GM19025 (cell line): ENCODE measurements at regions not wholly inside any gene's neighbourhood (a gene's known extent, or its start where the extent isn't known, plus 50 kb on each side); places are given as distances from the start of the nearest gene placed in this dataset.
"Not testable (repeated sequence)": the region's sequence is repeated elsewhere in the genome, so short reads cannot be mapped to it uniquely, and the experiment has no call there.

Experiments used
- ATAC-seq: cut with Tn5 transposase; IDR thresholded peaks from one replicate; pipeline ENCODE4 v1.9.1; 2021; ENCODE audit warnings: mild to moderate bottlenecking, low read depth, moderate library complexity; ENCODE audit not compliant: unreplicated experiment

DNA sequence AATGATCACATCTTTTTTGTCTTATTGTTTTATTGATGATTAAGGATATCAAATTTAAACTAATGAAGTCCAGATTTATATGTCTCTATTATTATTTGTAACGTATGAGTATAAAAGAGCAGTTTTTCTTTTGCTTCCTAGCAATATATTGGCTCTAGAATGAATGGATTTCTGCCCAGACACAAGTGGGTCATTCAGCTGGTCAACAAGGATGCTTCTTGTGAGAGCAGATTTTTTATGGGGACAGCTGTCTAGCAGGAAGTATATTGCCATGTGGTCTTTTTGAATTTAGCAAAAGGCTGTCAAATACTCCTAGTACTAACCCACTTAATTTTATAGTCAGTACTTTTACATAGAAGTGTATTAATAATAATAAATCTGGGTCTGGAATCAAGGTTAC, 1071.1 kb upstream of the FLRT2 start:
- no peak for ATAC-seq

GRCh38 chr14:84465880-84466279, 1064.1 kb upstream of the FLRT2 start:
- ATAC-seq = no peak

DNA sequence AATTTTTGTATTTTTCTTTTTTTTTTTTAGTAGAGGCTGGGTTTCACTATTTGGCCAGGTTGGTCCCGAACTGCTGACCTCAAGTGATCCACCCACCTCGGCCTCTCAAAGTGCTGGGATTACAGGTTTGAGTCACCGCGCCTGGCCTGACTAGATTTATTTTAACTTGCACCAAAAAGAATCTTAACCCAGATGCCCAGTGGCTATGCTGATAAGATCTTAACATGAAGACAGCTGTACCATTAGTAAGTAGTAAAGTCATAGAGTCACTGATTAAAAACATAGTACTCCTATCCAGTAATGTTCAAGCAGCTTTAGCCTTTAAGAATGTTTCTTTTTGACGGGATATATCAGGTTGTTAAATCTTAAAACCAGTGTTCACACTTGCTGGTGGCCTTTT, 1061.8 kb upstream of the FLRT2 start:
- no peak for ATAC-seq

GRCh38 chr14:84477996-84478395, 1051.9 kb upstream of the FLRT2 start:
- no peak for ATAC-seq

DNA sequence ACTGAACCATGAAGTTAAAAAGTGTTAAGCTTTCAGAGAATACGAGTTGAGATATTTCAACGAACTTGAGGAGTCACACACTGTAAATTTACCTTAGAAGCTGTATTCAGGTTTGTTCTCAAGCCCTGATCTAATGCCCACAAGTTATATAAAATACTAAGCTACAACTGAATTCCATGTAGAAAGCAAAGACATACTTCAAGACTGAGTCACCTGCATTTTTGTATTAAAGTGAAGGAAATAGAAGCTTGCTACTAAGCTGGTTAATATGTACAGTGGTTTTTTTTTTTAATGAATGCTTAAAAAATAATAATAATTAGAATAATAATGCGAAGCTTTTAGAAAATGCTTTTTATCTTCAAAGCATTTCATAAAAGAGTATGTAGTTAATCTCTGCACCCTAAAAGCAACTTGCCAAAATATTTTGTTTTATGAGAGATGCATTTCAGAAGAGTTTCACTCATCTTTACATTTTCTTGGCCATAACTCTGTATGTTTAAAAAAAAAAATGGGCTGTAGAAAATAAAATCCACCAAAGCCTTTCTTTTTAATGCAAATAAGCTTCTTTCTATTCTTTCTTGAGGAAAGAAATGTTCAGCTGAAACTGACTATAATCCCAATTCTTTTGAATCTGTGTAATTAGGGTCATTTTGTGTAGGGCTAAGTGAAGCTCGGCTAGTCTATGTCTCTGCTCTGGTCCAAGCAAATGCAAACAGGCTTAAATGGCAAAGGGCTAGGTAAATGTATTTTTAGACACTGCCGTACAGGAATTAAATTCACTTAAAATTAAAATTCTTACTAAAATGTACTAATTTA, 1047.5 kb upstream of the FLRT2 start:
- ATAC-seq = no peak

DNA sequence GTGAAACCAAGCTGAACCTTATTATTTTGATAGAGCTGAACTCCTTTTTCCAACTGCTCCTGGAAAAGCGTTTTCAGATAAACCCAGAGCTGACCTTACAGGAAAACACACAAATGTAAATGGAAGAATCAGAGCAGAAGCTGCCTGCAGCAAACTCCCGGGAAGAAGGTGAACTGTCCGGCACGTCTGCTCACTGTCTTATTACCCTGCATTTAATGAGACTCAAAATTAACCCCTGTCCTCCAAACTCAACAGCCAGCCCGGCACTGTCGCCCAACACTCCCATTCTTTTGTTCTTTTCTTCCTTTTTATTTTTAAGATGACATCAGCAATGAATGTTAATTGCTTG, 1046.9 kb upstream of the FLRT2 start:
- ATAC-seq = no peak

DNA sequence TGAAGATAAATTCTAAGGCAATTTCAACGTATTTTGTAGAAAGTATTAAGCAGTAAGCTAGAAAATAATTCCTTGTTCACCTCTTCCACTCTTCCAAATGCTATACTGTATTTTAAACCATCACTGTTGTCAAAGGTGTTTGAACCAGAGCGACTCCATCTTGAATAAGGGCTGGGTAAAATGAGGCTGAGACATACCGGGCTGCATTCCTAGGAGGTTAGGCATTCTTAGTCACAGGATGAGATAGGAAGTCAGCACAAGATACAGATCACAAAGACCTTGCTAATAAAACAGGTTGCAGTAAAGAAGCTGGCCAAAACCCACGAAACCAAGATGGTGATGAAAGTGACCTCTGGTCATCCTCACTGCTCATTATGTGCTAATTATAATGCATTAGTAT, 1045.7 kb upstream of the FLRT2 start:
- ATAC-seq = not testable (repeated sequence)

DNA sequence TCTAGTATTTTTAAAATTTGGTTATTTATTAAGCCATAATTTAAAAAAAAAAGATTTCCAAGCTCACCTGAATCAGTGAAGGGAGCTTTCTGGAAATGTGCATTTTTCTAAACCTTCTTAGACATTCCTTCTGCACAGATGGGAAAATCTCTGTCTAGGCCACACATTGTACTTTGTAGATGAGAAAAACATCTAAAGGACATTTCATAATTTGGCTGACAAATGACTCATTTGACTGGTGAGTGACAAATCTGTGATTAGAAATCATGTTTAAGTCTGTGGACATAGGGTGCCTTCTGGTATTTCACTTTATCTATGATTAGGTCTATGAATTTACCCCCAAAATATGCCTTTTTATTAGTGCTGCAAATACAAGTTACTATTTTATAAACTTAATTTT, 1044.9 kb upstream of the FLRT2 start:
- ATAC-seq = no peak

DNA sequence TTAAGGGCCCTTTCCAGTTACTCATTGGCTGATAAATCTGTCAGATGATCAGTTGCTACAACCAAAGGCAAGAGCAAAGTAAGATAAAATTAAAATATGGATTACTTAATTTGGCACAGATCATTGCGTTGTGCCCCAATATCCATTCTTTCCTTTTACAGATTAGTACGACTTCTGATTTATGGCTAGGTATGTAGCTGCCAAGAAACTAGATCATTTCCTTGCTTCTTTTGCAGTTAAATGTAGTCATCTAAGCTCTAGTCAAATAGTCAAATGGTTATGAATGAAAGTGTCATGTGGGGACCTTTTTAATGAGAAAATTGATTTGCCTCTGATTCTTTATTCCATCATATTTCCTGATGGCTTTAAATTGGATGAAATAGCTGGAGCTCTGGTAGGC, 1039.9 kb upstream of the FLRT2 start:
- ATAC-seq = no peak

DNA sequence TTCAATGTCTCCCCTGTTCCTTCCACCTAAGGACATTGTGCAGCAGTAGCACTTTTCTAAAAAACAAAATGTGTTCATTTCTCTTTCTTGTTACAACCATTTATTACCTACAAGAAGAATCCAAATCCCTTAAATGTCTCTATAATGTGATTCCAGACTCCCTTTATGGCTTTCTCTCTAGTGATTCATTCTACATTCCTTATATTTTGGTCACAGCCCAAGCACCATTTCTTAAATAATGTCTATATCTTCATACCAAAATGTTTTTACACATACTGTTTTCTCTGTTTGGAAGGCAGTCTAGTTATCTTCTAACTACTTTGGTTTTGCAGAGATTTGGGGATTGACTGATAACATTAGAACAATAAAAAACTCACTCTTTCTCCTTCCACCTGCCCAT, 1037.3 kb upstream of the FLRT2 start:
- ATAC-seq = no peak

DNA sequence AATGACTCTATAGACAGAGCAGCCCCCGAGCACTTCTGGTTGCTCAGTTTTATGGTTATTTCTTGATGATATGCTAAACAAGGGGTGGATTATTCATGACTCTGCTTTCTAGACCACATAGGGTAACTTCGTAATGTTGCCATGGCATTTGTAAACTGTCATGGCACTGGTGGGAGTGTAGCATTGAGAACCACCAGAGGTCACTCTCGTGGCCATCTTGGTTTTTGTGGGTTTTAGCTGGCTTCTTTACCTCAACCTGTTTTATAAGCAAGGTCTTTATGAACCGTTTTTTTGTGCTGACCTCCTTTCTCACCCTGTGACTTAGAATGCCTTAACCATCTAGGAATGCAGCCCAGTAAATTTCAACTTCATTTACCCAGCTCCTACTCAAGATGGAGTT, 1036.2 kb upstream of the FLRT2 start:
- ATAC-seq = no peak

GRCh38 chr14:84496677-84497076, 1033.3 kb upstream of the FLRT2 start:
- ATAC-seq = no peak

DNA sequence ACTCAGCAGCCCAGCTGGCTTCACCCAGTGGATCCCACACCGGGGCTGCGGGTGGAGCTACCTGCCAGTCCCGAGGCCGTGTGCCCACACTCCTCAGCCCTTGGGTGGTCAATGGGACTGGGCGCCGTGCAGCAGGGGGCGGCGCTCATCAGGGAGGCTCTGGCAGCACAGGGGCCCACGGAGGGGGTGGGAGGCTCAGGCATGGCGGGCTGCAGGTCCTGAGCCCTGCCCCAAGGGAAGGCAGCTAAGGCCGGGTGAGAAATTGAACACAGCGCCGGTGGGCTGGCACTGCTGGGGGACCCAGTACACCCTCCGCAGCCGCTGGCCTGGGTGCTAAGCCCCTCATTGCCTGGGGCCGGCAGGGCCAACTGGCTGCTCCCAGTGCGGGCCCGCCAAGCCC, 1017.1 kb upstream of the FLRT2 start:
- ATAC-seq = not testable (repeated sequence)

DNA sequence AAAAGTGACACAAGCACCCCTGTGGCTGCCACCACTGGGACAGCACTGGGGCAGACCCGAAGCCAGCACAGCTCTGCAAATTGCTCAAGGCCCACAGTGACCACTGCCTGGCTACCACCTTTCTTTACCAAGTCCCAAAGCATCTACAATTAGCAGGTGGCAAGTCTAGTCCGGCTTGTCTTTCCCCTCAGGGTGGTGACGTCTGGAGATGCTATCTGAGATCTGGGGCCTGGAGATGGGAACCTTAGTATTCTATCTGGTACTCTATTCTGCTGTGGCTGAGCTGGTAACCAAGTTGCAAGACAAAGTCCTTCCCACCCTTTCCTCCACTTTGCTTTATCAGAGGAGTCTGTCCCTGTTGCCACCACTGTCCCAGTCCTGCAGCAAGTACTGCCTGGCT, 1010.1 kb upstream of the FLRT2 start:
- no peak for ATAC-seq

GRCh38 chr14:84520711-84521338, 1009.1 kb upstream of the FLRT2 start:
- ATAC-seq = no peak

- ATAC-seq = no peak
Observed at GRCh38 chr14:84523746-84524145, 1006.2 kb upstream of the FLRT2 start.

DNA sequence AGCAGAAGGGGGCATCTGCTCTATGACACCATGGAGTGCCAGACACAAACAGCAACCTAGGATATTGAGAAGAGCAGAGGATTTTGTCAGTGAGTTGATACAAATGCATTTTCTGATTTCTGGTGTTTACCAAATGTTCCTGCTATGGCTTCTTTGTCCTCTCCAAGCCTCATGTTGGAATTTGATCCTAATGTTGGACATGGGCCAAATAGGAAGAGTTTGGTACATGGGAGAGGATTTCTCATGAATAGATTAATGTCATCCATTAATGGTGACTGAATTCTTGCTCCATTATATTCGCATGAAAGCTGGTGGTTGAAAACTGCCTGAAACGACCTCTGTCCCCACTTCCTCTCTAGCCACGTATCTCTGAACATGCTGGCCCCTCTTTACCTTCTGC, 1002.2 kb upstream of the FLRT2 start:
- no peak for ATAC-seq

- ATAC-seq = no peak
Observed at GRCh38 chr14:84532016-84532415, 997.9 kb upstream of the FLRT2 start.

DNA sequence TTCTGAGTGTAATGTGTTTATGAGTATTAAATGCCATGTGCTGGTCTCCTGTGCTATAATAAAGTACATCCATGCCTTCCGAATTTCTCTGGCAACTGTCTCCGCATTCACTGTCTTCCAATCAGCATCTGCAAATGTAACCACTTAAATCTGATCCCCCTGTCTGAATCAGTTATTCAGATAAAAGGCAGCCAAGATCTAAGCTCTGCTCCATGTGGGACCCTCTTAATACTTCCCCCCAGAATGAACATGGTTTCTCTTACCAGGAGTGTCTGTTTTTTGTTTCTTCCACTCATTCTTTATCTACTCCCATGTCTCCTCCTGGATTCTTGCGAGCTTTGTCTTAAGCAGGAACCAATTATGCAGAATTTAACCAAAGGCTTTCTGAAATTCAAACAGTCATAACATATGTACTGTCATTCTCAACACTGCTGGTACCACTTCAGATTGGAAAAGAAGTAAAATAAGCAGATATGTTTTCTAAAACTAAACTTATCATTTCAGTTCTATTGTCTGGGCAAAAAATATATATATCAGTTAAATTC, 996.7 kb upstream of the FLRT2 start:
- no peak for ATAC-seq

DNA sequence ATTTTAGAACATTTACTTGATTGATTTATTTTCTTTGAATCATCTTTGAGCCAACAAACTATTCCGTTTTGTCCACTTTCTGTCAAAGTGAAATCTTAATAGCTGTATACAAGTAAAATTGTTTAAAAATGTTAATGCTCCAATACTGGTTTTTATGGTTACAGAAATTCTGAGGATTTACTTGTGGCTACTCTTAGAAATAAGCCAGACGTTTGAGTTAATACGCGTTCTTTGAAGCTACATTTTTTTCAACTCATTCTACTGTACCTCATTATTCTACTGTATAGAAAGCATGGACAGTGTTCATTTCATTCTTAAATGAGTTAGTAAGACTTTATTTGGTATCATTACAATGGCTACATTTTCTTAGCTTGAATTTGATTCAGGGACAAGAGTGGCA, 996.2 kb upstream of the FLRT2 start:
- ATAC-seq = no peak

DNA sequence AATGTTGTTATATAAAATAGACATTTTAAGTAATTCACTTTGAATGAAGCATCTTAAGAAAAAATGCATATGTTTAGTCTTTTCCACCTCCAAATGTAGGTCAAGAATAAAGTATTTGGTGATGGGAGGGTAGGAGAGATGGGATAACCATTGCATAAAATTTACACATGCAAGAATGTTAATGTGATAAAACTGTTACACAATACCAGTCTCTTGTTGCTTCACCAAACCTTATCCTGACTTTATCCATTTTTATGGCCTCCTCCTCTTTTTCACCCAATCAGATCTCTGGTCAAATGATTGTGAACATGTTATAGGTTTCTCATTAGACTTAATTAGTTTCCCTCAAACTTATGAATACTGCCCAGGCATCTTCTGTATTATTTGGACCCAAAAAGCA, 994.5 kb upstream of the FLRT2 start:
- no peak for ATAC-seq

- no peak for ATAC-seq
Observed at GRCh38 chr14:84535976-84536375, 994.0 kb upstream of the FLRT2 start.
